H9 (cell line): ENCODE measurements at regions not wholly inside any gene's neighbourhood (a gene's known extent, or its start where the extent isn't known, plus 50 kb on each side); places are given as distances from the start of the nearest gene placed in this dataset.

Source experiments
- DNase-seq: peaks from one replicate; pipeline ENCODE4 v3.0.0-alpha.2; 2017
- H2AFZ ChIP-seq: one replicate; pipeline ENCODE4 v1.6.1; 2013; ENCODE audit warnings: mild to moderate bottlenecking, low read length, control low read depth, moderate library complexity
- H2AK5ac ChIP-seq: 2 replicates; pipeline ENCODE4 v1.6.1; 2013; ENCODE audit warnings: low read length, control low read depth, mixed read lengths; ENCODE audit not compliant: insufficient read length
- H2BK120ac ChIP-seq: one replicate; pipeline ENCODE4 v1.6.1; 2013; ENCODE audit warnings: low read depth, mild to moderate bottlenecking, low read length, control low read depth, inconsistent platforms; ENCODE audit not compliant: poor library complexity, severe bottlenecking
- H2BK12ac ChIP-seq: 2 replicates; pipeline ENCODE4 v1.6.1; 2013; ENCODE audit warnings: low read length, control low read depth, mixed read lengths, low read depth; ENCODE audit not compliant: insufficient read length
- H2BK15ac ChIP-seq: 2 replicates; pipeline ENCODE4 v1.6.1; 2013; ENCODE audit warnings: low read depth, low read length, control low read depth
- H2BK20ac ChIP-seq: one replicate; pipeline ENCODE4 v1.6.1; 2013; ENCODE audit warnings: low read depth, mild to moderate bottlenecking, low read length, control low read depth, inconsistent platforms; ENCODE audit not compliant: poor library complexity, severe bottlenecking
- H2BK5ac ChIP-seq: 2 replicates; pipeline ENCODE4 v1.6.1; 2013; ENCODE audit warnings: low read length, control low read depth, mixed read lengths; ENCODE audit not compliant: insufficient read length
- H3K14ac ChIP-seq: 2 replicates; pipeline ENCODE4 v1.6.1; 2013; ENCODE audit warnings: low read length, control low read depth; ENCODE audit not compliant: insufficient read depth
- H3K18ac ChIP-seq: 2 replicates; pipeline ENCODE4 v1.6.1; 2013; ENCODE audit warnings: low read depth, mild to moderate bottlenecking, mixed read lengths, low read length, control low read depth; ENCODE audit not compliant: insufficient read length
- H3K23ac ChIP-seq: 2 replicates; pipeline ENCODE4 v1.6.1; 2013; ENCODE audit warnings: low read length, control low read depth, mixed read lengths, low read depth; ENCODE audit not compliant: insufficient read length
- H3K23me2 ChIP-seq: 2 replicates; pipeline ENCODE4 v1.6.1; 2013; ENCODE audit warnings: low read depth, mild to moderate bottlenecking, mixed read lengths, low read length, control low read depth; ENCODE audit not compliant: insufficient read length, poor library complexity, severe bottlenecking
- H3K27ac ChIP-seq: 2 replicates; pipeline ENCODE4 v1.5.1; 2013; ENCODE audit warnings: low read length, control low read depth, mixed read lengths, low read depth; ENCODE audit not compliant: insufficient read length
- H3K27me3 ChIP-seq: 2 replicates; pipeline ENCODE4 v1.6.1; 2013; ENCODE audit warnings: low read length, control low read depth, inconsistent platforms; ENCODE audit not compliant: insufficient read depth
- H3K4ac ChIP-seq: 2 replicates; pipeline ENCODE4 v1.6.1; 2013; ENCODE audit warnings: low read depth, mild to moderate bottlenecking, control low read depth, inconsistent platforms, low read length, moderate library complexity
- H3K4me1 ChIP-seq: 2 replicates; pipeline ENCODE4 v1.6.1; 2013; ENCODE audit warnings: low read length, control low read depth, inconsistent platforms; ENCODE audit not compliant: insufficient read depth
- H3K4me2 ChIP-seq: 2 replicates; pipeline ENCODE4 v1.6.1; 2013; ENCODE audit warnings: low read length, control low read depth, mixed read lengths; ENCODE audit not compliant: insufficient read length, insufficient read depth
- H3K56ac ChIP-seq: 2 replicates; pipeline ENCODE4 v1.6.1; 2013; ENCODE audit warnings: low read depth, mild to moderate bottlenecking, mixed read lengths, low read length, control low read depth; ENCODE audit not compliant: insufficient read length
- H3K79me1 ChIP-seq: 2 replicates; pipeline ENCODE4 v1.6.1; 2013; ENCODE audit warnings: low read depth, mild to moderate bottlenecking, moderate library complexity, low read length, control low read depth, inconsistent platforms; ENCODE audit not compliant: insufficient read depth, poor library complexity, severe bottlenecking
- H3K79me2 ChIP-seq: 2 replicates; pipeline ENCODE4 v1.6.1; 2013; ENCODE audit warnings: low read length, control low read depth, inconsistent platforms; ENCODE audit not compliant: insufficient read depth
- H3K9ac ChIP-seq: 2 replicates; pipeline ENCODE4 v1.6.1; 2013; ENCODE audit warnings: low read length, control low read depth, mixed read lengths; ENCODE audit not compliant: insufficient read length; ENCODE audit errors: extremely low read depth
- H3K9me3 ChIP-seq: one replicate; pipeline ENCODE4 v1.6.1; 2013; ENCODE audit warnings: low read depth, low read length, inconsistent platforms; ENCODE audit not compliant: control insufficient read depth
- H3T11ph ChIP-seq: one replicate; pipeline ENCODE4 v1.6.1; 2013; ENCODE audit warnings: mild to moderate bottlenecking, low read length, control low read depth, inconsistent platforms
- H4K20me1 ChIP-seq: one replicate; pipeline ENCODE4 v1.6.1; 2013; ENCODE audit not compliant: control insufficient read depth, insufficient read length, insufficient read depth
- H4K5ac ChIP-seq: 2 replicates; pipeline ENCODE4 v1.6.1; 2013; ENCODE audit warnings: low read depth, mild to moderate bottlenecking, mixed read lengths, low read length, control low read depth; ENCODE audit not compliant: insufficient read length
- H4K8ac ChIP-seq: replicated peaks from 2 replicates; pipeline ENCODE4 v1.6.1; 2013; ENCODE audit warnings: low read length, control low read depth, mixed read lengths, low read depth; ENCODE audit not compliant: insufficient read length
- H4K91ac ChIP-seq: 2 replicates; pipeline ENCODE4 v1.6.1; 2013; ENCODE audit warnings: low read depth, mild to moderate bottlenecking, moderate library complexity, mixed read lengths, low read length, control low read depth; ENCODE audit not compliant: insufficient read length
- H3K27ac Mint-ChIP-seq, 3 experiments: 2 replicates in 2 of 3; 3 replicates in 1 of 3; pipeline ENCODE4 v1.8.0; 2020 to 2021; ENCODE audit warnings: mixed read lengths in 3 of 3, mild to moderate bottlenecking in 1 of 3, moderate library complexity in 1 of 3
- H3K27me3 Mint-ChIP-seq: 2 replicates; pipeline ENCODE4 v1.8.0; 2021; ENCODE audit warnings: low read depth, mild to moderate bottlenecking, moderate library complexity, mixed read lengths
- H3K36me3 Mint-ChIP-seq, 3 experiments: 2 replicates in 2 of 3; 3 replicates in 1 of 3; pipeline ENCODE4 v1.8.0; 2020 to 2021; ENCODE audit warnings: low read depth in 3 of 3, mixed read lengths in 3 of 3; ENCODE audit not compliant: insufficient read depth in 1 of 3
- H3K4me1 Mint-ChIP-seq, 2 experiments: 2 replicates each; pipeline ENCODE4 v1.8.0; 2020; ENCODE audit warnings: mixed read lengths in 2 of 2
- H3K4me3 Mint-ChIP-seq, 2 experiments: 2 replicates in 1 of 2; 3 replicates in 1 of 2; pipeline ENCODE4 v1.8.0; 2020 to 2021; ENCODE audit warnings: mild to moderate bottlenecking in 2 of 2, mixed read lengths in 2 of 2, moderate library complexity in 1 of 2
- H3K9me3 Mint-ChIP-seq, 2 experiments: 2 replicates in 1 of 2; 3 replicates in 1 of 2; pipeline ENCODE4 v1.8.0; 2020; ENCODE audit warnings: mild to moderate bottlenecking in 2 of 2, mixed read lengths in 2 of 2, moderate library complexity in 1 of 2
- WGBS: extraction: QIAGEN DNeasy Blood & Tissue Kit; methylation state at CpG from one replicate; pipeline ENCODE4 v1.1.7; 2013; ENCODE audit warnings: missing lambda C conversion rate, low lambda C conversion rate, mixed read lengths; ENCODE audit not compliant: insufficient read length; ENCODE audit errors: extremely low coverage; 5-methylcytosine and 5-hydroxymethylcytosine counted together
- TF ChIP-seq, protein P1 (sequence below): fragments of 200-600 bp; sonication (generic); conservative IDR thresholded peaks from 3 replicates; pipeline ENCODE4 v1.8.0; 2021; ENCODE audit warnings: antibody characterized with exemption, mild to moderate bottlenecking

DNA sequence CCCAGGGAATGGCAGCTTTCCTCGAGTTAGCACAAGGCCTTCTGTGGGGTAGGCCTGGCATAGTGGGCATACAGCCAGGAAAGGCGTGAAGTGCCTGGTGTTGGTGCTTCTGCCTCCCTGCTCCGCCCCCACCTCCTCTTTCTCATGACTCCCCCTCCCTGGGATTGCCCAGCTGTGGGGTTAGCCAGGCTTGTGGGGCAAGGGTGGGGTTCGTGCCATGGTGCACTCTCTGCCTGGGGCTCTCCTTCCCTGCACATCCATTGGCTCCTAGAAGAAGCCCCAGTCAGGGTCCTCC, 236.8 kb upstream of the NCAM1 start:
- Mint-ChIP-seq H3K4me1 (0 out of 4 replicates have a peak, but pooled peaks cover 2% of the 10 kb centered on the region in 2 experiments), H3K4me3 (no peak overlapping the region), H3K27ac (no peak overlapping the region), H3K27me3 (peaks cover 5% of the 10 kb centered on the region), H3K9me3 (no peaks in the 10 kb centered on the region; a peak in 1 of 5 replicates), H3K36me3 (no peaks in the 10 kb centered on the region)
- Histone ChIP-seq H2AFZ (no peak overlapping the region), H3K18ac (no peak overlapping the region), H3K27me3 (no peaks in the 10 kb centered on the region), H4K20me1 (no peaks in the 10 kb centered on the region), H3K9ac (no peak overlapping the region), H4K91ac (no peak overlapping the region), H3K56ac (no peak overlapping the region), H2BK5ac (no peak overlapping the region), H3T11ph (no peak overlapping the region), H3K4me1 (no peaks in the 10 kb centered on the region), H2BK12ac (no peak overlapping the region), H4K8ac (no peak overlapping the region), H3K79me2 (no peaks in the 10 kb centered on the region), H4K5ac (no peak overlapping the region), H2AK5ac (no peak overlapping the region), H2BK15ac (no peak overlapping the region), H3K4me2 (no peak overlapping the region), H3K9me3 (no peaks in the 10 kb centered on the region), H3K27ac (no peak overlapping the region), H3K14ac (no peak overlapping the region), H2BK20ac (no peak overlapping the region), H2BK120ac (no peak overlapping the region), H3K23me2 (no peaks in the 10 kb centered on the region), H3K23ac (no peak overlapping the region), H3K79me1 (no peaks in the 10 kb centered on the region), H3K4ac (no peak overlapping the region)
- WGBS, result no CpG with 5 or more reads among the region's 4 CpGs
- DNase-seq, result no peak
- TF ChIP-seq, protein P1, sequence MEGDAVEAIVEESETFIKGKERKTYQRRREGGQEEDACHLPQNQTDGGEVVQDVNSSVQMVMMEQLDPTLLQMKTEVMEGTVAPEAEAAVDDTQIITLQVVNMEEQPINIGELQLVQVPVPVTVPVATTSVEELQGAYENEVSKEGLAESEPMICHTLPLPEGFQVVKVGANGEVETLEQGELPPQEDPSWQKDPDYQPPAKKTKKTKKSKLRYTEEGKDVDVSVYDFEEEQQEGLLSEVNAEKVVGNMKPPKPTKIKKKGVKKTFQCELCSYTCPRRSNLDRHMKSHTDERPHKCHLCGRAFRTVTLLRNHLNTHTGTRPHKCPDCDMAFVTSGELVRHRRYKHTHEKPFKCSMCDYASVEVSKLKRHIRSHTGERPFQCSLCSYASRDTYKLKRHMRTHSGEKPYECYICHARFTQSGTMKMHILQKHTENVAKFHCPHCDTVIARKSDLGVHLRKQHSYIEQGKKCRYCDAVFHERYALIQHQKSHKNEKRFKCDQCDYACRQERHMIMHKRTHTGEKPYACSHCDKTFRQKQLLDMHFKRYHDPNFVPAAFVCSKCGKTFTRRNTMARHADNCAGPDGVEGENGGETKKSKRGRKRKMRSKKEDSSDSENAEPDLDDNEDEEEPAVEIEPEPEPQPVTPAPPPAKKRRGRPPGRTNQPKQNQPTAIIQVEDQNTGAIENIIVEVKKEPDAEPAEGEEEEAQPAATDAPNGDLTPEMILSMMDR, result no peak
